SW 1271 (cell line): ENCODE measurements at regions not wholly inside any gene's neighbourhood (a gene's known extent, or its start where the extent isn't known, plus 50 kb on each side); places are given as distances from the start of the nearest gene placed in this dataset.
"Not testable (repeated sequence)": the region's sequence is repeated elsewhere in the genome, so short reads cannot be mapped to it uniquely, and the experiment has no call there.

Experiments used
- DNase-seq, 2 experiments: peaks; one replicate each; lab custom pipeline; 2025; lab: John Stamatoyannopoulos, UW

DNA sequence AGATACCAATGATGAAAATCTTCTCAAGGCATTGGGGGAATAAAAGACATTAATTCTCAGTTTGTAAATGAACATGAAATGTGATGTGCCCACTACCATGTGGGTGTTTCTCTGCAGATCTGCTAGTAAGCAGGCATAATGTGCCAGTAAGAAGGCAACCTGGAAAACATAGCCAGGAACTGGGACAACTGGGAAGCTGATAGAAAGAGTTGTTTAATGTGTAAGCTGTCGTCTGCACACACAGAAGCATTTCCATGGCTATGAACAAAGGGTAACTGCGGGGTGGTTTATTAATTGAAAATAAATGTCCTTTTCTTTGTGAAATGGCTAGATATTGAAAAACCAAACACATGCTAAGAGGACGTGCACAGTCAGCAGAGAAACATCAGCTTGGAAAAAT, 52.0 kb downstream of the ZC3H11B start:
- no peak for DNase-seq

DNA sequence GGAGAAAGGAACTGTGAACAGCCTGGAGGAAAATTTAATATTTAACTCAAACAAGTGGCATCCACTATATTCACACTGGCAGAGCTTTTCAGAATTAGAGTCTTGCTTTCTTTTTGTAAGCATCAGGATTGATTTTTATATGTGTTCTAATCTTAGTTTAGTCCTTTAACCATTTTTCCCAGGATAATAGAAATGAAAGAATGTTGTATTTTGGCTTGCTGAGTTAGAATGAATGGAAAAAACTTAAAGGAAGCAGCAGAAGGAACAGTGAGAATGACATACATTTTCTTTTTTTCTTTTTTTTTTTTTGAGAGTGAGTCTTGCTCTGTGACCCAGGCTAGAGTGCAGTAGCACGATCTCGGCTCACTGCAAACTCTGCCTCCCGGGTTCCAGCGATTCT, 53.0 kb downstream of the ZC3H11B start:
- DNase-seq, result no peak

DNA sequence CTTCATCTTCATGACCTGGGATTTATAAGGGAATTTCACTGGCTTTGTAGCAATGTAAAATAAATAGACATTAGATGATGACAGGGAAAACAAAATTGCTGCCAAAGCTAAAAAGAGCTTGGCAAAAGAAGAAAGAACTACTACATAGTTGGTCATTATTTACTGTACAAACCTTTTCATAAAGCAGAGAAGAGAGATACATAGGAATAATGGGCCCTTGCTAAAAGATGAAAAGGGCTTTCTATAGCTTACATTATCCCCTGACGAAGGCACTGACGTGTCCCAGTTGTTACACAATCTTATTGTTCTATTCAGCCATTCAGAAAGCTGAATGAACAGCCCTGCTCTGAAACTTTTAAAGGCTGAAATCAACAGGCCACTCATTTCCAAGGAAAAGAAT, 57.1 kb downstream of the ZC3H11B start:
- DNase-seq, result no peak

DNA sequence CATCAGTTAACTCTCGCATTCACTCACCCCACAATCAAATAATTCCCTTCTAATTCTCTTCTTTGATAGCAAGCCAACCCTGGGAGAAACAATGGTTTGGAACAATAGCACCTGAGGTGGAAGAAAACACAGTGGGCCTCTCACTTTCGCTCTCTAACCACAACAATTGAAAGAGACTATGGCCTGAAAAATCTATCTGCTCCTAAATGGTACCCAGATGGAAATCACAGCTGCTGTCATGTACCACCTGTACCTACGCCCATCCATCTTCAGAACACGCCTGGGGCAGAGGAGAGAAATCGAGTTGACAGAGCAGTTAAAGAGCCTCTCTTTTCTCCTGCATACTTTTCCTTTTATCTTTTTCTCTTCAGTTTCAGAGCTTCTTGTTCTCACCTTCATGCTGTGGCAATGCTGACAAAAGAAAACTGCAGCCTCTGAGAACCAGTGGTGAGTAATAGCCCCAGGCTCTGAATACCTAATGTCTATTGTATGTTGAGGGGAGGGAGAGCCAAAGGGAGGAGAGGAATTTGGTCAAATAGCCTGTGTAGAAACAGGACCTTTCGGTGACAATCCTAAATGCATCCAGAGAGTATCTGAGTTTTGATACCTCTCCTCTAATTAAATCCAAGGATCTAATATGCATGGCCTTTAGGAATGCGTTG, 57.7 kb downstream of the ZC3H11B start:
- DNase-seq, result no peak

DNA sequence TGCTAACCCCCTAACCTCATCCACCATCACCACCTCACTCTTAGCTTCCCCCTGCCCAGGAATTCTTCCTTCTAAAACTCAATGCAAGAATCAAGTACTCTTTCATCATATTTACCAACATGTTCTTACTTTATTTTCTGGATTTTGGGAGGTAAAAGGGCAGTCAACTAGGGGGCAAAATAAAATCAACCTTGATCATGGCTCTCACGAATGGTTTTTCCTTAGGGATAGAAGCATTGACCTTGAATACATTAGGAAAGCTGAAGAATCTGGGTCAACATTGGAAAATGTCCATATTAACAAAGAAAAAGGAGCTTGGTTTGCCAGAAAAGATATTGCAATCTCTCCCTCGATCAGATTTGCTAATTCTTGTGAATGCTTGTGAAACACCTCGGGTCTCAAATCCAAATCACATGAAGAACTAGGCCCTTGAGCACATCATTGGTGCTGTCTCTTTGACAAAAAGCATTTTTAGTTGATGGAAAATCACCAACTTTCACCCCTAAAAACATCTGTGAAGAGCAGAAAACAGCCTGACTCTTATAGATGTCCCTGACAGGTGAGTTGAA, 58.9 kb downstream of the ZC3H11B start:
- no peak for DNase-seq

DNA sequence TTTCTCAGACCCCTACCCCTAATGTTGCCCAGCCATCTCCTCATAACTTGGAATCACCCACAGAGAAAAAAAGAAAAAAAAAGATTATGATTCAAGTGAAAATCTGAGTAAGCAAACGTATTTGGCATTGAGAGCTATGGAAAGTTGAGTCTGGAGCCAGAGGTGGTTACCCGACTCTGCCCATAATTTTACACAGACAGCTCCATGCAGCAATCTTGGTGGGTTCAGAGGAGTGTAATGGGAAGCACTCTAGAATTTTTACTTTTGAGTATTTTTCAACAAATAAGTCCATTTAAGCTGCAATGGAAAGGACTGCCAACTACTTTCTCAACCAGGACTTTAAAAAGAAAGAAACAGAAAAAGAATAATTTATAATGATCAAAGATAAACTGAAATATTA, 62.7 kb downstream of the ZC3H11B start:
- DNase-seq, result no peak

DNA sequence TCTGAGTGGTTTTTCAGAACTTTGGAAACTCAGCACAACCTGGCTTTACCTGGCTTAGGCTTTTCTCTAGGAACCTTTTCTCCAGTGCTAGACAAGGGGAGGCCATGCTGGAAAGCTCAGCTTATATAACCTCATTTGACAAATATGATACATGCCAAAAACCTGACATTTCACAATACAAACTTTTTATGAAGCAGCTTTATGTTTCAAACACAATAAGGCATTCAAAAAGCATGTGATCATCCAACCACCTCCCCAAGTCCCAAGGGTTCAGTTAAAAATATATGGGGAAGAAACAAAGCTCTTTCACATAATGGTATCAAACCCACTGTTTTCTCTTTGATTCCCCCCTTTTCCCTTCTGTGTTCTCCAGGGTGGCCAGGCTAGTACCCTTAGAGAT, 63.7 kb downstream of the ZC3H11B start:
- no peak for DNase-seq

DNA sequence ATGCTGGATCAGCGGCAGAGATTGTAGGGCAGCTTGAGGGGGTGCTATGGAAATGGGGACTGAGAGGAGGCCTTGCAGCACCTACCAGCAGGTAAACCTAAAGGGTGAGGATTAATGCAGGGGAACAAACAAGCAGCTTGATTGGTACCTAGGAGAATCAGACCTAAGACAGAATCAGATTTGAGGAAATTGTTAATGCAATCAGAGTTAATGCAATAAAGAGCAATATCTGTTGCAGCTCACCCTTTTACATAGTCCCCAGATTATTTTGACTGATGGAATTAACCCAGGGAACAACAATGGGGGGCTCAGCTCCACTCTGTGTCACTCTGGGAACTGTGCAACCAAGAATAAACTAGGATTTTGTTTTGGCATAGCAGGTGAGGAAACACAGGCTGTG, 64.5 kb downstream of the ZC3H11B start:
- DNase-seq, result no peak

DNA sequence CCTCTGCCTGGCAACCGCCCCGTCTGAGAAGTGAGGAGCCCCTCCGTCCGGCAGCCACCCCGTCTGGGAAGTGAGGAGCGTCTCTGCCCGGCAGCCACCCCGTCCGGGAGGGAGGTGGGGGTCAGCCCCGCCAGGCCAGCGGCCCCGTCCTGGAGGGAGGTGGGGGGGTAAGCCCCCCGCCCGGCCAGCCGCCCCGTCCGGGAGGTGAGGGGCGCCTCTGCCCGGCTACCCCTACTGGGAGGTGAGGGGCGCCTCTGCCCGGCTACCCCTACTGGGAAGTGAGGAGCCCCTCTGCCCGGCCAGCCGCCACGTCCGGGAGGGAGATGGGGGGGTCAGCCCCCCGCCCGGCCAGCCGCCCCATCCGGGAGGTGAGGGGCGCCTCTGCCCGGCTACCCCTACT, 67.1 kb downstream of the ZC3H11B start:
- DNase-seq, result not testable (repeated sequence)

DNA sequence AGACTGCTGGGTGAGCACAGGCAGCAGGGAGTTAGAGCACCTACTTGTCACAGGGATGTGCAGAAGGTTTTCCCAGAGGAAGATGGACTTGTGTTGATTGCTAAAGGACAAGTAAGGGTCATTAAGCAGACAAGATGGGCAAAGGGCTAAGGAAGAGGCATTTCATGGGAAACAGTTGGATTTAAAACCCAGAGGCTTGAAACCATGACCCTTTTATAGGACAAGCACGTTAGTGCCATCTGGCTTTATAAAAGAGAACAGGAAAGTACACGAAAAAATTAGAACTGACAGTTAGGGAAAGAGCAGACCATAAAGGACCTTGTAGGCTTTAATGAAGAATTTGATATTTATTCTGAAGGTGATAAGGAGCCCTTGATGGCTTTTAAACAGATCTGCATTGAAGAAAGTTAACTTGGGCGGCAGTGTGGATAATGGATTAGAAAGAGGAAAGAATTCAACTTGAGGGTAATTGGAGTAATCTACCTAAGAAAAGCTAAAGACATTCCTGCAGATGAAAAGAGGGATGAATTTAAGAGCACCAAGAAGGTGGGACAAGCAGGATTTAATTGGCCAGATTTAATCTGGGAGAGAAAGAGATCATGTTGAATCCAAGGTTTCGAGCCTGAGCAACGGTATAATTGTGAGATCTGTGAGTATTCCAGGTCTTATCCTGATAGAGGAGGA, 68.6 kb downstream of the ZC3H11B start:
- no peak for DNase-seq

DNA sequence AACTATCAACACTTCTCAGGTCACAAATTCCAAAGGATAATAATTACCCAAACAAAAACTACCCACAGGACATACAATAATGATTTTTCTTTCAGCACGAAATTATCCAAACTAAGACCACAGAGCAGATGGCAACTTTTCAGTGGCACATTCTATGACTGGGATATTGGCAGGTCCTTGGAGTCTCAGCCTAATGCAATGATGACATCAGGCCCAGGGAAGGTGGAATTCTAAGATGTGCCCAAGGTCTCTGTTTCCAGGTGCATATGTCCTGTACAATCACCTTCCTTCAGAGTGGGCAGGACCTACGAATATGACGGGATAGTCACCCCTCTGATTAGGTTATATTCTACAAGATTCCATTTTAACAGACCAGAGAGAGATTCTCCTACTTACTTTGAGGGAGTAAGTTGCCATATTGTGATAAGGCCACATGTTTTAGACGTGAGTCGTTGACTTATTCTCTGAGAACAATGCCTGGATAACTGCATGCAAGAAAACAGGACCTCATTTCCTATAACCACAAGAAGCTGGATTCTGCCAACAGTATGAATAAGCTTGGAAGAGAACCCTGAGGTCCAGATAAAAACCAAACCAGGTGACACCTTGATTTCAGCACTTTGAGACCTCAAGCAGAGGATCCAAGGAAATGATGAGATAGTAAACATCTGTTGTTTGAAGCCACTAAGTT, 69.9 kb downstream of the ZC3H11B start:
- no peak for DNase-seq

DNA sequence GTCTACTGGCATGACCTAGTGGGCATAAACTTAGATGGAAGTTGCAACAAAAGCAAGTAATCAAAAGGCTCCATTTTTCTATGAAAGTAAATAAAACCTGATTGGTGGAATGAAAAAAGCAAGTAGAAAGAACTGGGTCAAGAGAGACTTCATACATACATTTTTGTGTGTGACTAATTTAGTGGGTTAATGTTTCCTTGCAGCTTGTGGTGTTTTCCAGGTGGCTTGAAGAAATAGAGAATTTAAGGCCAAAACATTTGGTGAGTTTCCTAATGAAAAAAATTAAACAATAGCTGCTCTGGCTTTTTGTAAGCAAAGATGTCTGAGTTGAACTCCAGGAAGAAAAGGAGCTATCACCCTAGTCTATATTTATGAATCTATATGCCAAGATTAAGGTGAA, 71.0 kb downstream of the ZC3H11B start:
- DNase-seq, result no peak

DNA sequence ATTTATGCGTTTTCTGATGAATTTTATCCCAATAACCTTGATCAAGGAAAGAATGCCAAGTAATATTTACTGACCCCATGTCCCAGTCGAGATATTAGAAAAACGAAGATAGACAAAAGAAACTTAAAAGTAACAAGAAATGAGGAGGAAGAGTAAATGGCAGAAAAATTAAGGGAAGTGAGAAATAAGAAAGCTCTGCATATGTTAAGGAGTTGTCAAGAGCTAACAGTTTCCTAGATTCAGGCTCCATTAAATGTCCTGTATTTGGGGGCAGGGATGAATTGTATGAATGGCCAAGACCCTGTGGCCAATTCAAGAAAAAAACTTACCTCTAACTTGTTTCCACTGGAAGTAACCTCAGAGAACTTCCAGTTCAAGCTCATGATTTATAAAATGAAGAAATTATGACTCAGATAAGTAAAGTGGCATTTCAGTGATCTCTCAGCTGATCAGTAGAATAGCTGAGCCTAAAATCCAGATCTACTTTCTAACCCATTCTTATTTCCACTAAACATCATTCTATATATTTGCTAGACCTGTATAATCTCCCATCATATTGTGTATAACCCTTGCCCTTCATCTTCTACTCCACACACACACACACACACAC, 73.2 kb downstream of the ZC3H11B start:
- no peak for DNase-seq

DNA sequence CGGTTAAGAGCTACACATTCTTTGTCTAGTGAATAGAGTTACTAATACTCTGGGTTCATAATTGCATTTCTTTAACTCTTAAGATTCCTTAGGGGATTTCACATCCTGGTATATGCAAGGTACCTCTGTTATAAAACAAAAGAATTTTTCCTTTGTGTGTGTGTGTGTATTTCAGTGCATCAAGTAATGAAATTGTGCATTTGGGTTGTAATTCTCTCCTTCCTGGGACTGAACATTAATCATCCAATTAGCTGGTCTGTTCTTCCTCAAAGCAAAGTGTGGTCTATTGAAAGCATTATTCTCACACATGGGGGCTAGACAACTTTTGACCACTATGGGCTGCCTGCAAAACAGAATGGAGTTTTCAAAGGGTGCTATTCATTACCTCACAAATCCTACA, 74.0 kb downstream of the ZC3H11B start:
- DNase-seq, result no peak

DNA sequence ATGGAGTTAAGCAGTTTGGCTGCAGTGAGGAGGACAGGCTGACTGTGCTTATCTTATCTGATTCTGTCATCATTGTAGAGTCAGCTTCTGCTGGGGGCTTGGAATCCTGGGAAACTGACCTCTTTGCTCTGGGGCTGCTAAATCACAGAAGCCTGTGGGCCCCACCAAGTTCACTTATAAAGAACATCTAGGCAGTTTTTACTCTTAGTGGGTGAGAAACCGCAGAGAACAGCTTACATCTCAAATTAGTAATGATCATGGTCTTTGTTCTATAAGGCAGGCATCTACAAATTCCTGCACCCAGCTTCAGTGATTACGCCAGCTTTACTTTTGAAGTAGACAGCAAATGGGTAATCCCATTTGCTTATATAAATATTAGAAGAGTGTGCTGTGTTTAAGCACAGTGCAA, 75.7 kb downstream of the ZC3H11B start:
- no peak for DNase-seq

DNA sequence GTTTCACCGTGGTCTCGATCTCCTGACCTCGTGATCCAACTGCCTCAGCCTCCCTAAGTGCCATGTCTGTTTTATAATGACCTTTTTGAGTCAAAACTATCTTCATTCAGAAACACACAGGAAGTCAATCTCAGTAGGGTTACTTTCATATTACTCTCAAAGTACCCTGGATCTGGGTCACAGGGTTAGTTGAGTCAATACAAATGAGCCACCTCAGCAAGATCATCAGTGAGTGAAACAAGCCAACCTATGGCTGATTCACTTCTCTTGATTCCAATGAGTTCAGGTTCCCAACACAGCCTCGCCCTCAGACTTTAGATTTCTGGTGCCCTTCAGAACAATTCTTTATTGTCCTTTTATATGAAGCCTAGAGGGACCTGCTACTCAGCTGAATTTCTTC, 76.9 kb downstream of the ZC3H11B start:
- no peak for DNase-seq

DNA sequence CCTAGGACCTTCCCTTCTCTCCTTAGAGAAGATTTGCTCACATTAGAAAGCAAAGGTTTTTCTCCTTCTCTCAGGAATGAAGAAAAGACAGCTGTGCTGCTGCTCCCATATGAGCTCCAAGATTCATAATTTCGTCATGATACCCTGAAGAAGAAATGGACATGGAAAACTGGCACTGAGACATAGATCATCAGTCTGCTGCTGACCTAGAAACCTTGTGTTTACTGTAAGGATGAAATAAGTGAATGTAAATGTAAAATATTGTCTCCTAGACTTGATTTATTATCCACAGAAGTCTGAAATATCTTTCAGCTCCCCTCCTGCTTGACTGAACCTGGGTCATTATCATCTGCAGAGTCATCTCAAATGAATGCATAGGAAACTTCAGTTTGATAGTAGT, 77.9 kb downstream of the ZC3H11B start:
- DNase-seq, result no peak

DNA sequence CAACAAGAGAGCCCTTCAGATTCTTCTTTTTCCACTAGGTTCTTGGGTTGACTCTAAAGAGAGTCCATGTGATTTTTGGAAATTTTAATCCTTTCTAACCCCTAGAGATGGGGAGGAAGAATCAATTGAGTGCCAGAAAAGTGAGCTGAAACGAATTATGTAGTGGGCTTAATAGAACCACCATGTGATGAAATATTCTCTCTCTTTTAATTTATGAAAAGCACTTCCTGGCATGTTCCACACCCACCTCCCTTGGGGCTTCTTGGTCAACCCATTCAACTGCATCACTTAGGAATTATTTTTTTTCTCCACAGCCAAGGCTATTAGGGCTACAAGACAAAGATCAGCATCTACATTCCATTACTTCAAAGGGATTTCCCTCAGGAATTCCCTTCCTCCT, 79.6 kb downstream of the ZC3H11B start:
- no peak for DNase-seq

DNA sequence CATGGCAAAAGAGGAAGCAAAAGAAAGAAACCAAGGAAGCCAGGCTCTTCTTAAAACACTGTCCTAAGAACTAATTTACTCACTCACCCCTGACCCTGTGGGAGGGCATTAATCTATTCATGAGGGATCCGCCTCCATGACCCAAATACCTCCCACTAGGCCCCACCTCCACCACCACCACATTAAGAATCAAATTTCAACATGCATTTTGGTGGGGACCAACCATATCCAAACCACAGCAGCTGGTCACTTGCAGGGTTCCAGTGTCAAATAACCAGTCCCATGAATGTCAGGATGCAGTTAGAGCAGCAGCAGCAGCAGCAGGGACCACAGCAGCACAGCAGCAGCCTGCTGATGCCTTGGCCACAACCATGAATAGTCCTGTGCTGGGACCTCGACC, 83.8 kb downstream of the ZC3H11B start:
- DNase-seq, result no peak

DNA sequence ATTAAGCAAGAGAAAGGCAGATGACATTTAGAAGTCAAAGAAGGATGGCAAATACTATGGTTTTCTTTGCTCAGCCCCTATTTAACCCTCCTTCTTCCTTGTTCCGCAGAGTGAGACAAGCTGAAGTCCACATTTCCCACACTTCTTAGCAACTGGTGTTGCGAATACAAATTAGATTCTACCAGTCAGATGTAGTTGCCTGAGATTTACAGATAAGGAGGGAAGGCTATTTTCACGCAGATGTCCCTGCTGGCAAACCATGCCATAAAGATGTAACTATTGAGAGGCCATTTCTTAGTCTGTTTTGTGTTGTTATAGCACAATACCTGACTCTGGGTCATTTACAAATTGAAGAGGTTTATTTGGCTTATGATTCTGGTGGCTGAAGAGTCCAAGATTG, 84.3 kb downstream of the ZC3H11B start:
- no peak for DNase-seq

DNA sequence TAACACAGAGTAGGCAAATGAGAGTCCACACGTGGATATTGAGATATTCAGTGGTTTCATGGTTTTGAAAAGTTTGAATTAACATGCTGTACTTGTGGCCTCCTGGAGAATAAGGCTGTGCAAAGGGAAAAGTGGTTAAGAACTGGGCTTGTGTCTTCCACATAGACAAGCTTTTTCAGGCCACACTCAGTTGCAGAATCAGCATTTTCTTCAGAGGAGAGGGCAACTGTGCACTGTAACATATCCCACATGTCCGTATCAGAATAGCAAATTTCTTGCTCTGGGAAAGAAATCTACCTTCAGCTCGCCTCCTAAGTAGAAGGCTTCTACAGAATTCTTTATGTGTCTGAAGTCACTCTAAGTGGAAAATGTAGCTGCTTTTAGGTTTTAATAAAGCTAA, 84.9 kb downstream of the ZC3H11B start:
- no peak for DNase-seq

DNA sequence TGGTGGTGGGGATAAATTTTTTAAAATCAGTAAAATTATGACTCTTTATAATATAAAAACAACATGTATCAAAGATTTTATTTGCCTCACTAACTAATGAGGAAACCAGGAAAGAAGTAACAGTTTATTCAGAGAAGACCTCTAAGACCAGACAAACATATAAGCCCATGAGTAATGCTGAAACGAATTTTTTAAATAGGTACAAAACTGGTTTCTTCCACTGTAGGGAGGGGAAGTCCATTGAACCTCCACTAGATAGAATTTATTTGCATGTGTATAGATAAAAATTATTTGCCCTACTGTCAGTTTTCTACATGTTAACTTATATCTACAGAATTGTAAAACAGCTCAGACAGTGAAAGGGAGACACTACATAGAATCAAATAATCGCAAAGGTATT, 86.8 kb downstream of the ZC3H11B start:
- no peak for DNase-seq

DNA sequence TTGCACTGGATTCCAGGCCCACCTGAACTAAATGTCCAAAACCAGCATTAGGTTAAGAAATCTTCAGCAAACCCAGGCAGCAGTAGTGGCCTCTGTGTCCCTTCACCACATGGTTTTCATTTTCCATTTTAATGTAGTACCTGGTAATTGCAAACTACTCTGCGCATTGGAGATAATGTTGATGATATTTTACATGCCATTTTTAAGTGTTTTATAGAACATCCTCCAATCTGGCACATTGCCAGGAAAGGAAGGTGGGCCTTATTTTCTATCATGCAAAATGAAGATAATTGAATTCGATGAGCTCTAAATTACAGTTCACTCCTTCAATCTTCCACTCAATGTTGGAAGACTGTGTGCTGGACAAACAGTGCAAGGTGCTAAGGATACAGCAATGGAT, 89.5 kb downstream of the ZC3H11B start:
- no peak for DNase-seq
